H1 (cell line): ENCODE measurements at regions not wholly inside any gene's neighbourhood (a gene's known extent, or its start where the extent isn't known, plus 50 kb on each side); places are given as distances from the start of the nearest gene placed in this dataset.

Experiments
- CBX5 ChIP-seq: fragments of 300-800, 300-1000 bp; sonication (generic); IDR thresholded peaks from 2 replicates; pipeline ENCODE4 v1.7.1; 2016; ENCODE audit warnings: antibody characterized with exemption, low read length, low read depth
- CEBPB ChIP-seq: IDR thresholded peaks from 2 replicates; pipeline ENCODE4 v1.6.1; 2012; ENCODE audit warnings: low read depth, low read length
- CHD1 ChIP-seq: IDR thresholded peaks from 2 replicates; pipeline ENCODE4 v1.6.1; 2012; ENCODE audit warnings: low read depth, low read length, improper control_type of control experiment
- JUN ChIP-seq: IDR thresholded peaks from 2 replicates; pipeline ENCODE4 v1.6.1; 2011; ENCODE audit warnings: low read depth, mild to moderate bottlenecking, improper control_type of control experiment, low read length
- KDM1A ChIP-seq: fragments of 200-600, 300-600 bp; sonication (generic); IDR thresholded peaks from 2 replicates; pipeline ENCODE4 v1.7.1; 2016; ENCODE audit warnings: mild to moderate bottlenecking, low read length, borderline replicate concordance
- POLR2A ChIP-seq, 2 experiments: IDR thresholded peaks; 1 replicate in 1 of 2; 2 replicates in 1 of 2; pipeline ENCODE4 v1.6.1; 2011; ENCODE audit warnings: low read depth in 2 of 2, low read length in 2 of 2, mild to moderate bottlenecking in 2 of 2; ENCODE audit errors: control extremely low read depth in 1 of 2
- RAD21 ChIP-seq, 2 experiments: IDR thresholded peaks in 1 of 2; conservative IDR thresholded peaks in 1 of 2; 2 replicates each; pipeline ENCODE4 v1.6.1; 2011; ENCODE audit warnings: low read depth in 2 of 2, low read length in 2 of 2, improper control_type of control experiment in 1 of 2, inconsistent platforms in 1 of 2, mild to moderate bottlenecking in 1 of 2, moderate library complexity in 1 of 2
- SUZ12 ChIP-seq: fragments of 200-600 bp; sonication (generic); IDR thresholded peaks from 2 replicates; pipeline ENCODE4 v1.6.1; 2012; ENCODE audit warnings: mild to moderate bottlenecking, inconsistent platforms, low read length, moderate library complexity, mixed read lengths
- TBP ChIP-seq: IDR thresholded peaks from 2 replicates; pipeline ENCODE4 v1.6.1; 2011; ENCODE audit warnings: low read depth, low read length, improper control_type of control experiment
- TEAD4 ChIP-seq: IDR thresholded peaks from 2 replicates; pipeline ENCODE4 v1.6.1; 2012; ENCODE audit warnings: low read depth, low read length, inconsistent platforms, mixed read lengths

GRCh38 chr2:8477552-8478470 lies 204.0 kb upstream of the ID2 start (continued):
- TF ChIP-seq KDM1A: no peak
- no peak for TF ChIP-seq SUZ12
- TF ChIP-seq TBP: no peak
- no peak for TF ChIP-seq CEBPB
- TF ChIP-seq TEAD4: no peak
- no peak for TF ChIP-seq JUN
- no peak for TF ChIP-seq CBX5
- TF ChIP-seq POLR2A (IDR thresholded peaks at IDR 0.05; ENCODE audit: control extremely low read depth in 1 of 2, low read depth in 2 of 2, low read length in 2 of 2): no peak
- TF ChIP-seq RAD21 (IDR thresholded peaks at IDR 0.05 in 1 of 2, conservative IDR thresholded peaks at IDR 0.05 in 1 of 2; ENCODE audit: low read depth in 2 of 2, low read length in 2 of 2): no peak
- no peak for TF ChIP-seq CHD1
